Fibroblast of lung (primary cell): ENCODE measurements at regions not wholly inside any gene's neighbourhood (a gene's known extent, or its start where the extent isn't known, plus 50 kb on each side); places are given as distances from the start of the nearest gene placed in this dataset.

Source experiments
- EZH2 ChIP-seq: IDR thresholded peaks from 2 replicates; pipeline ENCODE4 v1.5.1; 2012; ENCODE audit warnings: low read length, control low read depth, mild to moderate bottlenecking; ENCODE audit errors: missing control alignments
- TF ChIP-seq, protein P1 (sequence below), 2 donors: IDR thresholded peaks in 1 of 2; conservative IDR thresholded peaks in 1 of 2; 1 replicate in 1 of 2; 2 replicates in 1 of 2; pipeline ENCODE4 v1.5.1; 2011 to 2012; ENCODE audit warnings: low read length in 2 of 2, control low read depth in 1 of 2, inconsistent platforms in 1 of 2, low read depth in 1 of 2, mild to moderate bottlenecking in 1 of 2

DNA sequence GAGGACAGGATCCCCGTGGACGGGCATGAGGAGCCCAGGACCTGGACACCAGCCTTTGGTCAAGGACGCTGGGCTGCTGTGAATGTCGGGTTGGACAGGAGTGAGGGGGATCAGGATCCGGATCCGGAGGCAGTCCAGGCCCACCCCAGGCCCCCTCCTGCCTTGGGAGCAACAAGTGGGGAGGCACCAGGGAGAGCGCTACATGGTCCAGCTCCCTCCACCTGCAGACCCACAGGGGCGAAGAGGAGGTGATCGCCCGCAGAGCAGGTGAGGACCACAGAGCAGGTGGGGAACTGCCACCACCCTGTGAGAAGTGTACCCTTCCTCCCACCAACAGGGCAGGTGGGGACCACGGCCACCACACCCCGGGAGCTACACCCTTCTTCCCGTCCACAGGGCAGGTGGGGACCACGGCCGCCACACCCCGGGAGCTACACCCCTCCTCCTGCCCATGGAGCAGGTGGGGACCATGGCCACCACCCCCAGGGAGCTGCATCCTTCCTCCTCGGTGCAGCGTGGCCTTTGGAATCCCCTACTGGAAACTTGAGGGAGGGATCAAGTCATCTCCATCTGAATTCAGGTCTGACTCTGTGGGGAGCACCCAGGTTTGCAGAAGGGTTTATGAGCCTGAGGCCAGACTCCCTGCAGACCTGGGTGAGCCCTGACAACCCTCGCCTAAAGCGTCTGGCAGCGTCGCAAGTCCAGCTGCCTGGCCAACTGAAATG, 141.0 kb downstream of the BRD1 start:
- TF ChIP-seq, protein P1, sequence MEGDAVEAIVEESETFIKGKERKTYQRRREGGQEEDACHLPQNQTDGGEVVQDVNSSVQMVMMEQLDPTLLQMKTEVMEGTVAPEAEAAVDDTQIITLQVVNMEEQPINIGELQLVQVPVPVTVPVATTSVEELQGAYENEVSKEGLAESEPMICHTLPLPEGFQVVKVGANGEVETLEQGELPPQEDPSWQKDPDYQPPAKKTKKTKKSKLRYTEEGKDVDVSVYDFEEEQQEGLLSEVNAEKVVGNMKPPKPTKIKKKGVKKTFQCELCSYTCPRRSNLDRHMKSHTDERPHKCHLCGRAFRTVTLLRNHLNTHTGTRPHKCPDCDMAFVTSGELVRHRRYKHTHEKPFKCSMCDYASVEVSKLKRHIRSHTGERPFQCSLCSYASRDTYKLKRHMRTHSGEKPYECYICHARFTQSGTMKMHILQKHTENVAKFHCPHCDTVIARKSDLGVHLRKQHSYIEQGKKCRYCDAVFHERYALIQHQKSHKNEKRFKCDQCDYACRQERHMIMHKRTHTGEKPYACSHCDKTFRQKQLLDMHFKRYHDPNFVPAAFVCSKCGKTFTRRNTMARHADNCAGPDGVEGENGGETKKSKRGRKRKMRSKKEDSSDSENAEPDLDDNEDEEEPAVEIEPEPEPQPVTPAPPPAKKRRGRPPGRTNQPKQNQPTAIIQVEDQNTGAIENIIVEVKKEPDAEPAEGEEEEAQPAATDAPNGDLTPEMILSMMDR (conservative IDR thresholded peaks at IDR 0.05 in 1 of 2, IDR thresholded peaks at IDR 0.05 in 1 of 2; ENCODE audit: low read depth in 1 of 2, low read length in 2 of 2): no peak
- no peak for TF ChIP-seq EZH2
